Coronary artery (tissue), 2 donors: ENCODE measurements at regions not wholly inside any gene's neighbourhood (a gene's known extent, or its start where the extent isn't known, plus 50 kb on each side); places are given as distances from the start of the nearest gene placed in this dataset.

Experiments
- DNase-seq: peaks from one replicate; pipeline ENCODE4 v3.0.0-alpha.2; 2017; ENCODE audit warnings: low spot score
- H3K27ac ChIP-seq, 2 donors: fragments of 200-600 bp; sonication (generic); one replicate each; pipeline ENCODE4 v1.5.1; 2016 to 2019
- H3K4me3 ChIP-seq: fragments of 200-600 bp; sonication (generic); 2 replicates; pipeline ENCODE4 v1.5.1; 2016; ENCODE audit warnings: mild to moderate bottlenecking, moderate library complexity
- CTCF ChIP-seq: fragments of 200-600 bp; sonication (generic); IDR thresholded peaks from one replicate; pipeline ENCODE4 v1.5.1; 2019; ENCODE audit warnings: antibody characterized with exemption

GRCh38 chr13:20332361-20333096, 100.4 kb upstream of the GJB6 start:
- TF ChIP-seq CTCF: no peak
- no peak overlapping the region for H3K27ac ChIP-seq
- no peak overlapping the region for H3K4me3 ChIP-seq
- no peak for DNase-seq

GRCh38 chr13:20331949-20332348, 99.8 kb upstream of the GJB6 start:
- no peak overlapping the region for H3K4me3 ChIP-seq
- TF ChIP-seq CTCF: no peak
- H3K27ac ChIP-seq: no peak overlapping the region
- no peak for DNase-seq

- Histone ChIP-seq H3K4me3 (no peak overlapping the region), H3K27ac (no peak overlapping the region)
- no peak for TF ChIP-seq CTCF
- DNase-seq: no peak
Measured at GRCh38 chr13:20331419-20331818, 99.3 kb upstream of the GJB6 start.

GRCh38 chr13:20326809-20327208, 94.7 kb upstream of the GJB6 start:
- Histone ChIP-seq H3K4me3 (no peak overlapping the region), H3K27ac (no peak overlapping the region)
- TF ChIP-seq CTCF: no peak
- DNase-seq: no peak

- Histone ChIP-seq H3K27ac (no peak overlapping the region), H3K4me3 (no peak overlapping the region)
- no peak for DNase-seq
- no peak for TF ChIP-seq CTCF
Measured at GRCh38 chr13:20326276-20326675, 94.2 kb upstream of the GJB6 start.

- DNase-seq: no peak
- no peak overlapping the region for H3K4me3 ChIP-seq
- TF ChIP-seq CTCF: no peak
- no peak overlapping the region for H3K27ac ChIP-seq
Measured at GRCh38 chr13:20320885-20321284, 88.8 kb upstream of the GJB6 start.

GRCh38 chr13:20313896-20314295, 81.8 kb upstream of the GJB6 start:
- no peak for DNase-seq
- TF ChIP-seq CTCF: no peak

More at GRCh38 chr13:20313896-20314295, 81.8 kb upstream of the GJB6 start:
- Histone ChIP-seq H3K4me3 (no peak overlapping the region), H3K27ac (no peak overlapping the region)
